Stimulated activated effector memory CD8-positive, alpha-beta T cell treated with anti-CD3 and anti-CD28 coated beads, Interleukin-12 subunit alpha, Interleukin-12 subunit beta, amount 100 ng/mL, for 72 hours (primary cell): ENCODE measurements at regions not wholly inside any gene's neighbourhood (a gene's known extent, or its start where the extent isn't known, plus 50 kb on each side); places are given as distances from the start of the nearest gene placed in this dataset.
A peak's percentile ranks its signal among the peaks of the same experiment; 100 is the strongest.
"Not testable (repeated sequence)": the region's sequence is repeated elsewhere in the genome, so short reads cannot be mapped to it uniquely, and the experiment has no call there.

Experiments
- ATAC-seq: fragments of 150-1000 bp; cut with Tn5 transposase; 2 replicates; pipeline ENCODE4 v1.10.0; 2021
- DNase-seq, 2 donors: peaks; one replicate each; pipeline ENCODE4 v3.0.0; 2021 to 2022; ENCODE audit warnings: low spot score in 2 of 2
- H3K27ac Mint-ChIP-seq: one replicate; pipeline ENCODE4 v1.8.0; 2022; ENCODE audit warnings: mild to moderate bottlenecking, mixed read lengths
- H3K36me3 Mint-ChIP-seq: one replicate; pipeline ENCODE4 v1.8.0; 2022; ENCODE audit warnings: mild to moderate bottlenecking, mixed read lengths
- H3K4me1 Mint-ChIP-seq: one replicate; pipeline ENCODE4 v1.8.0; 2022; ENCODE audit warnings: mixed read lengths
- H3K4me3 Mint-ChIP-seq: one replicate; pipeline ENCODE4 v1.8.0; 2022; ENCODE audit warnings: mild to moderate bottlenecking, mixed read lengths
- H3K9me3 Mint-ChIP-seq: one replicate; pipeline ENCODE4 v1.8.0; 2022; ENCODE audit warnings: mixed read lengths

GRCh38 chr15:26082221-26083109 is 219.3 kb upstream of the ATP10A start:
- Mint-ChIP-seq H3K27ac (peak overlapping the region; percentile 100), H3K4me1 (peaks cover 20% of the 10 kb centered on the region), H3K4me3 (peak overlapping the region; percentile 73), H3K9me3 (no peaks in the 10 kb centered on the region), H3K36me3 (peaks cover 18% of the 10 kb centered on the region)
- peak; percentile 83 to 93 for DNase-seq
- peak; percentile 97 for ATAC-seq

- peaks cover 20% of the 10 kb centered on the region for H3K4me1 Mint-ChIP-seq
- H3K9me3 Mint-ChIP-seq, result no peaks in the 10 kb centered on the region
- H3K27ac Mint-ChIP-seq, result peak overlapping the region; percentile 100
- DNase-seq (no peak), ATAC-seq (no peak)
- peak overlapping the region; percentile 73 for H3K4me3 Mint-ChIP-seq
- peaks cover 18% of the 10 kb centered on the region for H3K36me3 Mint-ChIP-seq
Measured at GRCh38 chr15:26081758-26082220, 218.7 kb upstream of the ATP10A start.

- Mint-ChIP-seq H3K4me1 (peaks cover 6% of the 10 kb centered on the region), H3K27ac (no peak overlapping the region), H3K9me3 (peaks cover 2% of the 10 kb centered on the region), H3K36me3 (no peaks in the 10 kb centered on the region), H3K4me3 (no peak overlapping the region)
- DNase-seq (no peak), ATAC-seq (no peak)
Measured at GRCh38 chr15:26075770-26076169, 212.6 kb upstream of the ATP10A start.

GRCh38 chr15:26073430-26074333 is 210.6 kb upstream of the ATP10A start:
- Mint-ChIP-seq H3K27ac (peak overlapping the region; percentile 87), H3K9me3 (peaks cover 2% of the 10 kb centered on the region), H3K4me1 (peaks cover 6% of the 10 kb centered on the region), H3K36me3 (no peaks in the 10 kb centered on the region), H3K4me3 (peak overlapping the region; percentile 15)
- DNase-seq (no peak), ATAC-seq (peak; percentile 91)

- H3K36me3 Mint-ChIP-seq, result no peaks in the 10 kb centered on the region
- H3K4me3 Mint-ChIP-seq, result no peak overlapping the region
- ATAC-seq, result no peak
- peaks cover 2% of the 10 kb centered on the region for H3K9me3 Mint-ChIP-seq
- DNase-seq, result no peak
- H3K27ac Mint-ChIP-seq, result no peak overlapping the region
- H3K4me1 Mint-ChIP-seq, result peaks cover 6% of the 10 kb centered on the region
Measured at GRCh38 chr15:26070095-26070532, 207.0 kb upstream of the ATP10A start.

- ATAC-seq, result no peak
- Mint-ChIP-seq H3K4me3 (no peak overlapping the region), H3K4me1 (peaks cover 6% of the 10 kb centered on the region), H3K36me3 (no peaks in the 10 kb centered on the region), H3K27ac (no peak overlapping the region), H3K9me3 (peaks cover 2% of the 10 kb centered on the region)
- no peak for DNase-seq
Measured at GRCh38 chr15:26069231-26069641, 206.1 kb upstream of the ATP10A start.

- H3K9me3 Mint-ChIP-seq, result no peaks in the 10 kb centered on the region
- H3K27ac Mint-ChIP-seq, result no peak overlapping the region
- DNase-seq (no peak), ATAC-seq (no peak)
- H3K4me1 Mint-ChIP-seq, result no peaks in the 10 kb centered on the region
- no peaks in the 10 kb centered on the region for H3K36me3 Mint-ChIP-seq
- H3K4me3 Mint-ChIP-seq, result no peak overlapping the region
Measured at GRCh38 chr15:26066896-26067295, 203.8 kb upstream of the ATP10A start.

- H3K27ac Mint-ChIP-seq, result no peak overlapping the region
- no peak for ATAC-seq
- H3K9me3 Mint-ChIP-seq, result no peaks in the 10 kb centered on the region
- no peaks in the 10 kb centered on the region for H3K36me3 Mint-ChIP-seq
- DNase-seq, result no peak
- no peaks in the 10 kb centered on the region for H3K4me1 Mint-ChIP-seq
- no peak overlapping the region for H3K4me3 Mint-ChIP-seq
Measured at GRCh38 chr15:26065723-26066122, 202.6 kb upstream of the ATP10A start.

- Mint-ChIP-seq H3K36me3 (no peaks in the 10 kb centered on the region), H3K4me1 (no peaks in the 10 kb centered on the region), H3K27ac (no peak overlapping the region), H3K4me3 (no peak overlapping the region), H3K9me3 (no peaks in the 10 kb centered on the region)
- no peak for ATAC-seq
- DNase-seq, result peak in 1 of 2 donors; percentile 28
Measured at GRCh38 chr15:26061248-26061647, 198.1 kb upstream of the ATP10A start.

- H3K4me1 Mint-ChIP-seq, H3K27ac Mint-ChIP-seq, DNase-seq, H3K36me3 Mint-ChIP-seq, H3K9me3 Mint-ChIP-seq, H3K4me3 Mint-ChIP-seq, ATAC-seq: not testable (repeated sequence)
Measured at GRCh38 chr15:26056766-26057165, 193.6 kb upstream of the ATP10A start.

- ATAC-seq, result no peak
- no peaks in the 10 kb centered on the region for H3K36me3 Mint-ChIP-seq
Measured at GRCh38 chr15:26051761-26052675, 188.9 kb upstream of the ATP10A start.

GRCh38 chr15:26050984-26051383 is 187.9 kb upstream of the ATP10A start:
- Mint-ChIP-seq H3K27ac (no peak overlapping the region), H3K4me3 (no peak overlapping the region), H3K36me3 (no peaks in the 10 kb centered on the region), H3K4me1 (no peaks in the 10 kb centered on the region), H3K9me3 (no peaks in the 10 kb centered on the region)
- ATAC-seq, result no peak
- no peak for DNase-seq

More at GRCh38 chr15:26051761-26052675, 188.9 kb upstream of the ATP10A start:
- peak in 1 of 2 donors; percentile 26 for DNase-seq
- no peak overlapping the region for H3K27ac Mint-ChIP-seq
- H3K4me3 Mint-ChIP-seq, result no peak overlapping the region
- no peaks in the 10 kb centered on the region for H3K9me3 Mint-ChIP-seq
- no peaks in the 10 kb centered on the region for H3K4me1 Mint-ChIP-seq

GRCh38 chr15:26049900-26050657 is 187.0 kb upstream of the ATP10A start:
- peak in 1 of 2 donors; percentile 3 for DNase-seq
- H3K4me3 Mint-ChIP-seq, result no peak overlapping the region
- no peak for ATAC-seq
- no peaks in the 10 kb centered on the region for H3K4me1 Mint-ChIP-seq
- no peaks in the 10 kb centered on the region for H3K9me3 Mint-ChIP-seq
- H3K36me3 Mint-ChIP-seq, result no peaks in the 10 kb centered on the region
- H3K27ac Mint-ChIP-seq, result no peak overlapping the region

GRCh38 chr15:26048669-26049068 is 185.5 kb upstream of the ATP10A start:
- ATAC-seq (no peak), DNase-seq (no peak)
- Mint-ChIP-seq H3K4me1 (no peaks in the 10 kb centered on the region), H3K36me3 (no peaks in the 10 kb centered on the region), H3K4me3 (no peak overlapping the region), H3K27ac (no peak overlapping the region), H3K9me3 (no peaks in the 10 kb centered on the region)
